Lung (tissue), 11 donors: ENCODE measurements at regions not wholly inside any gene's neighbourhood (a gene's known extent, or its start where the extent isn't known, plus 50 kb on each side); places are given as distances from the start of the nearest gene placed in this dataset.
A peak's percentile ranks its signal among the peaks of the same experiment; 100 is the strongest.

Source experiments
- ATAC-seq: fragments of 200-7000 bp; cut with Tn5 transposase; one replicate; pipeline ENCODE4 v1.9.1; 2020; ENCODE audit warnings: moderate number of reproducible peaks; ENCODE audit not compliant: insufficient read depth, low FRiP score
- DNase-seq, 3 donors: peaks; one replicate each; pipeline ENCODE4 v3.0.0-alpha.2; 2013 to 2017
- H3K27ac ChIP-seq, 2 donors: one replicate each; pipeline ENCODE4 v1.5.1; 2013; ENCODE audit warnings: mild to moderate bottlenecking in 2 of 2, moderate library complexity in 2 of 2, control low read depth in 1 of 2, inconsistent platforms in 1 of 2, low read depth in 1 of 2, low read length in 1 of 2
- H3K27me3 ChIP-seq, 3 donors: one replicate each; pipeline ENCODE4 v1.5.1; 2013; ENCODE audit warnings: low read length in 2 of 3; ENCODE audit not compliant: control insufficient read depth in 3 of 3, insufficient read depth in 3 of 3
- H3K36me3 ChIP-seq, 4 donors: one replicate each; pipeline ENCODE4 v1.5.1; 2013; ENCODE audit warnings: low read length in 4 of 4, mild to moderate bottlenecking in 1 of 4, moderate library complexity in 1 of 4; ENCODE audit not compliant: control insufficient read depth in 4 of 4, insufficient read depth in 4 of 4
- H3K4me1 ChIP-seq, 5 donors: one replicate each; pipeline ENCODE4 v1.5.1; 2013; ENCODE audit warnings: low read length in 5 of 5, mild to moderate bottlenecking in 2 of 5, moderate library complexity in 1 of 5; ENCODE audit not compliant: control insufficient read depth in 5 of 5, insufficient read depth in 5 of 5
- H3K4me3 ChIP-seq: one replicate; pipeline ENCODE4 v1.5.1; 2013; ENCODE audit warnings: mild to moderate bottlenecking, control low read depth, moderate library complexity
- H3K9ac ChIP-seq, 2 donors: one replicate each; pipeline ENCODE4 v1.5.1; 2013; ENCODE audit warnings: low read length in 2 of 2, control low read depth in 1 of 2; ENCODE audit not compliant: insufficient read depth in 1 of 2
- H3K9me3 ChIP-seq, 4 donors: one replicate each; pipeline ENCODE4 v1.5.1; 2013; ENCODE audit warnings: low read length in 3 of 4, mild to moderate bottlenecking in 1 of 4, moderate library complexity in 1 of 4; ENCODE audit not compliant: control insufficient read depth in 4 of 4, insufficient read depth in 3 of 4
- WGBS, 2 donors: extraction: QIAGEN DNeasy Blood & Tissue Kit; methylation state at CpG; one replicate each; pipeline ENCODE4 v1.1.7; 2013; 5-methylcytosine and 5-hydroxymethylcytosine counted together
- TF ChIP-seq, protein P1 (sequence below): IDR thresholded peaks from 2 replicates; pipeline ENCODE4 v1.5.1; 2012; ENCODE audit warnings: mild to moderate bottlenecking; ENCODE audit errors: control extremely low read depth, extremely low read depth
- donor health status: control.
- donor health status: control.
- donor health status: Bipolar disorder and iron deficiency.
- donor health status: healthy.
- donor health status: DM: yes; HTN: yes; CAD: no.

DNA sequence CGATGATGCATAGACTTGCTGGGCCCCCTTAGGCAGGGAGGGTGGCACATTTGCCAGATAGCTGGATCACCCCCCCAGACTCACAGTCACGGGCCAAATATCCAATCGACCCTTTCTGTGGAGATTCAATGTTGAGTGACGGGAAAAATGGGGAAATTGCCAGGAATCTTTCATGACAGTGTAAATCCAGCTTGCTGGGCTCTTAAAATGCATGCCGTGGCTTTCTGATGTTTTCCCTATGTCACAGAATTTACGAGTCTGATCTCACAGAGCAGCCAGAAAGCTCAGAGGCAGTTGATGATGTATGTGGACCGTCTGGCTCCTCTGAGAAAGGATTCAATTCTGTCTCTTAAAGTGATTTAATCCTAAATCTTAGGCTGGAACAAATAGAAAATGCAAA lies 150.1 kb upstream of the ZNF644 start:
- H3K27me3 ChIP-seq, result no peaks in the 10 kb centered on the region
- ATAC-seq, result no peak
- H3K4me3 ChIP-seq, result no peak overlapping the region
- no peaks in the 10 kb centered on the region for H3K36me3 ChIP-seq
- no peaks in the 10 kb centered on the region for H3K9me3 ChIP-seq
- no peak overlapping the region for H3K9ac ChIP-seq
- H3K27ac ChIP-seq, result no peak overlapping the region
- peaks cover 0 to 27% (median 10%) of the 10 kb centered on the region in 5 donors for H3K4me1 ChIP-seq
- WGBS, 2 donors, result 69 to 74% methylated on average over 7 of the region's 7 CpGs
- DNase-seq, result peak; percentile 71 to 91 (median 90)
- TF ChIP-seq, protein P1, sequence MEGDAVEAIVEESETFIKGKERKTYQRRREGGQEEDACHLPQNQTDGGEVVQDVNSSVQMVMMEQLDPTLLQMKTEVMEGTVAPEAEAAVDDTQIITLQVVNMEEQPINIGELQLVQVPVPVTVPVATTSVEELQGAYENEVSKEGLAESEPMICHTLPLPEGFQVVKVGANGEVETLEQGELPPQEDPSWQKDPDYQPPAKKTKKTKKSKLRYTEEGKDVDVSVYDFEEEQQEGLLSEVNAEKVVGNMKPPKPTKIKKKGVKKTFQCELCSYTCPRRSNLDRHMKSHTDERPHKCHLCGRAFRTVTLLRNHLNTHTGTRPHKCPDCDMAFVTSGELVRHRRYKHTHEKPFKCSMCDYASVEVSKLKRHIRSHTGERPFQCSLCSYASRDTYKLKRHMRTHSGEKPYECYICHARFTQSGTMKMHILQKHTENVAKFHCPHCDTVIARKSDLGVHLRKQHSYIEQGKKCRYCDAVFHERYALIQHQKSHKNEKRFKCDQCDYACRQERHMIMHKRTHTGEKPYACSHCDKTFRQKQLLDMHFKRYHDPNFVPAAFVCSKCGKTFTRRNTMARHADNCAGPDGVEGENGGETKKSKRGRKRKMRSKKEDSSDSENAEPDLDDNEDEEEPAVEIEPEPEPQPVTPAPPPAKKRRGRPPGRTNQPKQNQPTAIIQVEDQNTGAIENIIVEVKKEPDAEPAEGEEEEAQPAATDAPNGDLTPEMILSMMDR, result no peak

DNA sequence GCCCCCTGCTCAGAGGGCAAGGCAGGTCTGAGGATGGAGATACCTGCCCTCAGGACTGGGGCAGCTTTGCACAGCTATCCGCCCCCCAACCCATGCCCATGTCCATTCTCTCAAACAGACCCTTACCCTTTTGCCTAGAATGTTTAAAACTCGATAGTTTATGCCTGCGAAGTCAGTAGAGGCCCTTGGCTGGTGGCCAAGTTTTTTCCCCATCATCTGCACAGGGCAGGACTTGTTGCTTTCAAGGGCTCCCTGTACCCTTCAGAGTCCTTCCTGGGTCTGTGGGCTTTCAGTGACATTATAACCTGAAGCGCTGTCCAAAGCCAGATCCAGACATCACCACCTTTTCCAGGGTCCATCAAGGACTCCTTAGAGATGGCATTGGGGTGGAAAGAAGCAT lies 148.7 kb upstream of the ZNF644 start:
- ATAC-seq (no peak), DNase-seq (peak in 1 of 3 donors; percentile 23)
- H3K9me3 ChIP-seq, result no peaks in the 10 kb centered on the region
- H3K36me3 ChIP-seq, result no peaks in the 10 kb centered on the region
- H3K9ac ChIP-seq, result no peak overlapping the region
- H3K27ac ChIP-seq, result no peak overlapping the region
- H3K27me3 ChIP-seq, result no peaks in the 10 kb centered on the region
- H3K4me1 ChIP-seq, result peaks cover 0 to 27% (median 10%) of the 10 kb centered on the region in 5 donors
- 83 to 85% methylated on average over 4 of the region's 4 CpGs for WGBS, 2 donors
- TF ChIP-seq, protein P1, result no peak
- H3K4me3 ChIP-seq, result no peak overlapping the region

DNA sequence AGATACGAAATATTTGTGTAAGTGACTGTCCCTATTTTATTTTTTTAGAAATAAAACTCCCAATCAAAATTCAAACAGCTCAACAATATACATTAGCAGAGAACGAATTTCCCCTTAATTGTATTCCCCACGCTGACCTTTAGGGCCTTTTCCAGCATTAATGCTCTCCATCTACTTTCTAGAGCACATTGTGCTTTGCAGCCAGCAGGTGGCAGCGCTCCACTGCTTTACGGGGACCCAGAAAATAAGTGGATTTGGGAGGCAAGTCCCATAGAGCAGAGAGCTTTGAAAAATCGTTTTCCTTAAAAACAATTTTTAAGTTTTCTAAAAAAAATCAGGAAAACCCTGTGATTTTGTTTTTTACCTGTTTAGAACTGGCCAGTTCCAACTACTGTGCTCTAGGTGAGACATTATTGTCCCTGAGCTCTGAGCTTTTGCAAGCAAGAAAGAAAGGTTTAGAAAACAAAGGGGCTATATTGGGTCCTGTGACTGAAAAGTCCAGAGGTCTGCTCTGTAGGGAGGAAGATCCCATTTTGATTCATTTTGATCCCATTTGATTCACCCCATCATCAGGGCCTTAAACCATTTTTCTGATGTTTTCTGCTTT lies 144.4 kb upstream of the ZNF644 start:
- Histone ChIP-seq H3K36me3 (no peaks in the 10 kb centered on the region), H3K9me3 (no peaks in the 10 kb centered on the region), H3K9ac (no peak overlapping the region), H3K4me3 (no peak overlapping the region), H3K4me1 (peaks cover 0 to 5% (median 0%) of the 10 kb centered on the region in 5 donors), H3K27ac (no peak overlapping the region), H3K27me3 (no peaks in the 10 kb centered on the region)
- DNase-seq (peak; percentile 67 to 84 (median 77)), ATAC-seq (peak; percentile 67)
- WGBS, 2 donors, result 10 to 17% methylated on average over 6 of the region's 6 CpGs
- TF ChIP-seq, protein P1, result peak; percentile 79
